Urothelium cell line (cell line): ENCODE measurements at regions not wholly inside any gene's neighbourhood (a gene's known extent, or its start where the extent isn't known, plus 50 kb on each side); places are given as distances from the start of the nearest gene placed in this dataset.
A peak's percentile ranks its signal among the peaks of the same experiment; 100 is the strongest.

Source experiments
- DNase-seq: peaks from one replicate; pipeline ENCODE4 v3.0.0; 2011; ENCODE audit warnings: low spot score, mixed read lengths
- FAIRE-seq: peaks from 2 replicates; lab custom pipeline; 2011; peaks lifted over from hg19 to GRCh38; lab: Jason Lieb, UNC

- no peak for DNase-seq
Observed at GRCh38 chr2:145141981-145142380, 622.1 kb upstream of the ZEB2 start.

GRCh38 chr2:145140658-145141057 is 620.7 kb upstream of the ZEB2 start:
- DNase-seq, result no peak
- no peak for FAIRE-seq

More at GRCh38 chr2:145141981-145142380, 622.1 kb upstream of the ZEB2 start:
- FAIRE-seq, result no peak

GRCh38 chr2:145138626-145139025 is 618.7 kb upstream of the ZEB2 start:
- FAIRE-seq (no peak), DNase-seq (no peak)

GRCh38 chr2:145137901-145138300 is 618.0 kb upstream of the ZEB2 start:
- FAIRE-seq, result no peak
- no peak for DNase-seq

GRCh38 chr2:145137211-145137610 is 617.3 kb upstream of the ZEB2 start:
- DNase-seq (no peak), FAIRE-seq (no peak)

- DNase-seq (no peak), FAIRE-seq (no peak)
Observed at GRCh38 chr2:145136702-145137101, 616.8 kb upstream of the ZEB2 start.

- FAIRE-seq (no peak), DNase-seq (no peak)
Observed at GRCh38 chr2:145126146-145126545, 606.2 kb upstream of the ZEB2 start.

- FAIRE-seq (no peak), DNase-seq (no peak)
Observed at GRCh38 chr2:145124085-145124484, 604.2 kb upstream of the ZEB2 start.

- FAIRE-seq, result no peak
Observed at GRCh38 chr2:145123606-145124005, 603.7 kb upstream of the ZEB2 start.

GRCh38 chr2:145119225-145119624 is 599.3 kb upstream of the ZEB2 start:
- FAIRE-seq (no peak), DNase-seq (no peak)

More at GRCh38 chr2:145123606-145124005, 603.7 kb upstream of the ZEB2 start:
- DNase-seq, result no peak

- no peak for DNase-seq
- no peak for FAIRE-seq
Observed at GRCh38 chr2:145116834-145117725, 597.2 kb upstream of the ZEB2 start.

- FAIRE-seq (no peak), DNase-seq (no peak)
Observed at GRCh38 chr2:145116056-145116455, 596.1 kb upstream of the ZEB2 start.

- no peak for DNase-seq
- no peak for FAIRE-seq
Observed at GRCh38 chr2:145114726-145115125, 594.8 kb upstream of the ZEB2 start.

GRCh38 chr2:145112467-145112866 is 592.5 kb upstream of the ZEB2 start:
- DNase-seq (no peak), FAIRE-seq (no peak)

GRCh38 chr2:145110668-145111356 is 590.9 kb upstream of the ZEB2 start:
- DNase-seq (peak; percentile 21), FAIRE-seq (no peak)

GRCh38 chr2:145108959-145109710 is 589.2 kb upstream of the ZEB2 start:
- FAIRE-seq (no peak), DNase-seq (no peak)

- peak; percentile 18 for DNase-seq
- FAIRE-seq, result no peak
Observed at GRCh38 chr2:145108361-145108778, 588.5 kb upstream of the ZEB2 start.

- FAIRE-seq (no peak), DNase-seq (no peak)
Observed at GRCh38 chr2:145106293-145106692, 586.4 kb upstream of the ZEB2 start.

- FAIRE-seq (no peak), DNase-seq (no peak)
Observed at GRCh38 chr2:145102706-145103105, 582.8 kb upstream of the ZEB2 start.

GRCh38 chr2:145100301-145100700 is 580.4 kb upstream of the ZEB2 start:
- DNase-seq (no peak), FAIRE-seq (no peak)

- no peak for DNase-seq
- FAIRE-seq, result no peak
Observed at GRCh38 chr2:145096582-145096981, 576.7 kb upstream of the ZEB2 start.
